ENCODE measurements at regions not wholly inside any gene's neighbourhood (a gene's known extent, or its start where the extent isn't known, plus 50 kb on each side); places are given as distances from the start of the nearest gene placed in this dataset.

DNA sequence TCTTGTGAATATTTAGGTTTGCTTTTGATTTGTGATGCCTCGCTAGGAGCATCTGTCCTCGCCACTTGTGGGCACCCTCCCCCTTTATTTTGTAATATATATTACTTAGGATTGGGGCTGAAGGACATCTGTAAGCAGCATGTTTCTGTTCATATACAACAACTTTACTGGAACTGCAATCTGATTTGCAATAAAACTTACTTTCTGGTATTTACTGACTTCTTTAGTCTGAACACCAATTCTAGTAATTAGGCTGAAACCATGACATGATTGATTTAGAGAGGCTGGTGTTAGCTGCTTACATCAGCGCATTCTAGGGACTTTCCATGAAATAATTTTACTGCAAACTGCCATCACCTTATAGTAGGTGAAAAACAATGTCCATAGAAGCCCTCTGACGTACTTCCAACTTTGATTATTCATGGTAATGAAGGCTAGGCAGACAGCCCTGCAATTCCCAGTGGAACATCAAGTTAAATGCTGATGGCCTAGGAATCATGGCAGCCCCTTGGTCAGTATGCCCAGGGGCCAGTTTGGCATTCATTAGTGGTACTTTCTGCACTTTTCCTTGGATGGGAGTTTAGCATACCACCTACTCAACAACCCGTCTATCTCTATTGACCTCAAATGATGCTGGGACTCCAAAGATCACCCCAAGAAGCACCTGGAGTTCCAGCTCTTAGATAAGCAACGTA lies 132.9 kb upstream of the MCHR2 start:
- Histone ChIP-seq H3K27me3 (replicated peaks) (no peaks in the 10 kb centered on the region), H3K4me3 (ENCODE audit: low read depth, low read length) (no peak overlapping the region), H3K27ac (no peak overlapping the region), H3K36me3 (replicated peaks) (no peaks in the 10 kb centered on the region)
- in situ Hi-C loops (cut with HindIII; ENCODE audit: low pct_ligation_motif_present, low sequenced_read_pairs) = no loop called here
- TF ChIP-seq CTCF (IDR thresholded peaks at IDR 0.05; ENCODE audit: low read depth, low read length, missing control alignments) = no peak
- no peak for DNase-seq

GRCh38 chr6:100121854-100122609 lies 128.0 kb upstream of the MCHR2 start:
- in situ Hi-C loops (cut with HindIII; ENCODE audit: low pct_ligation_motif_present, low sequenced_read_pairs) = no loop called here
- no peak for DNase-seq

GRCh38 chr6:100119261-100119660 lies 125.2 kb upstream of the MCHR2 start:
- Histone ChIP-seq H3K27me3 (replicated peaks) (peaks cover 15% of the 10 kb centered on the region), H3K4me3 (ENCODE audit: low read depth, low read length) (no peak overlapping the region), H3K27ac (no peak overlapping the region), H3K36me3 (replicated peaks) (no peaks in the 10 kb centered on the region)
- in situ Hi-C loops (cut with HindIII; ENCODE audit: low pct_ligation_motif_present, low sequenced_read_pairs) = loop anchor here (10.0 kb wide), 1 partner anchor 336 kb away; no protein-coding TSS in a partner anchor
- TF ChIP-seq CTCF (IDR thresholded peaks at IDR 0.05; ENCODE audit: low read depth, low read length, missing control alignments) = no peak
- no peak for DNase-seq

More at GRCh38 chr6:100121854-100122609, 128.0 kb upstream of the MCHR2 start:
- Histone ChIP-seq H3K4me3 (ENCODE audit: low read depth, low read length) (no peak overlapping the region), H3K27ac (no peak overlapping the region), H3K36me3 (replicated peaks) (no peaks in the 10 kb centered on the region), H3K27me3 (replicated peaks) (peaks cover 3% of the 10 kb centered on the region)
- no peak for TF ChIP-seq CTCF (IDR thresholded peaks at IDR 0.05; ENCODE audit: low read depth, low read length, missing control alignments)

GRCh38 chr6:100118301-100118700 lies 124.3 kb upstream of the MCHR2 start:
- H3K27ac ChIP-seq = no peak overlapping the region
- no peak overlapping the region for H3K4me3 ChIP-seq (ENCODE audit: low read depth, low read length)
- in situ Hi-C loops (cut with HindIII; ENCODE audit: low pct_ligation_motif_present, low sequenced_read_pairs) = loop anchor here (10.0 kb wide), 1 partner anchor 336 kb away; no protein-coding TSS in a partner anchor
- no peaks in the 10 kb centered on the region for H3K36me3 ChIP-seq (replicated peaks)
- H3K27me3 ChIP-seq (replicated peaks) = peaks cover 18% of the 10 kb centered on the region
- no peak for TF ChIP-seq CTCF (IDR thresholded peaks at IDR 0.05; ENCODE audit: low read depth, low read length, missing control alignments)
- DNase-seq = no peak

DNA sequence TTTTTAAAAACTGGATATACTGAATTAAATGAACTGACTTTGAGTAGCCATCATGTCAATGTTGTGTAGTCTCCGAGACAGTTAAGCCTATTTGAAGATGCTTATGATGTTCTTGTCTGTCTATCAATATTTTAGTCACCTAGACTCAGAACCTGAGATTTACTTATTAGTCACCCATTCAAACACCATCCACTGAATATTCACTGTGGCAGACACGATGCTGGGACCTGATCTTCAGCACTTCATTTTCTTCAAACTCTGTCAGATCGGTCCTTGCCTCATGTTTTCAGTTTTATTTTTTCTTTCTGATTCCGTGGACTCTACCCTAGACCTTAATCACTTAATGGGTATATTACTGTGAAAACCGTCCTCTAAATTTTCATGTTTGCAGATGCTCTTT lies 123.7 kb upstream of the MCHR2 start:
- Histone ChIP-seq H3K27ac (no peak overlapping the region), H3K36me3 (replicated peaks) (no peaks in the 10 kb centered on the region), H3K27me3 (replicated peaks) (peaks cover 24% of the 10 kb centered on the region), H3K4me3 (ENCODE audit: low read depth, low read length) (no peak overlapping the region)
- DNase-seq = no peak
- in situ Hi-C loops (cut with HindIII; ENCODE audit: low pct_ligation_motif_present, low sequenced_read_pairs) = loop anchor here (10.0 kb wide), 1 partner anchor 337 kb away; no protein-coding TSS in a partner anchor
- no peak for TF ChIP-seq CTCF (IDR thresholded peaks at IDR 0.05; ENCODE audit: low read depth, low read length, missing control alignments)

Data from brain microvascular endothelial cell (primary cell).